GM12878 (cell line): ENCODE measurements at regions not wholly inside any gene's neighbourhood (a gene's known extent, or its start where the extent isn't known, plus 50 kb on each side); places are given as distances from the start of the nearest gene placed in this dataset.

Experiments
- ATAC-seq: fragments of 200-7000 bp; cut with Tn5 transposase; 3 replicates; pipeline ENCODE4 v1.9.1; 2020; ENCODE audit warnings: mild to moderate bottlenecking, moderate library complexity
- BruUV-seq: library from RNA; stranded (reverse); fragments of 400-500 nt; replicated peaks from 2 replicates; lab custom pipeline; 2021; lab: Mats Ljungman, UMichigan
- CTCF ChIA-PET: fragments of 300-600 bp; sonication (Branson Sonifier 250); formaldehyde crosslinking; extraction: SDS; loops from one replicate; lab custom pipeline; 2021; ENCODE audit warnings: inconsistent platforms; lab: Yijun Ruan, JAX
- POLR2A ChIA-PET: fragments of 350-600 bp; formaldehyde crosslinking; extraction: SDS; loops from one replicate; lab custom pipeline; 2021; ENCODE audit warnings: inconsistent platforms; lab: Charles Lee
- RAD21 ChIA-PET: fragments of 300-600 bp; sonication (Branson Sonifier 250); formaldehyde crosslinking; loops from one replicate; lab custom pipeline; 2023; ENCODE audit warnings: antibody characterized with exemption; ENCODE audit not compliant: unreplicated experiment; lab: Charles Lee
- SMC1A ChIA-PET: fragments of 300-600 bp; sonication (Branson Sonifier 250); formaldehyde crosslinking; loops from one replicate; lab custom pipeline; 2023; ENCODE audit not compliant: unreplicated experiment, uncharacterized antibody; lab: Charles Lee
- DNase-seq: peaks from one replicate; pipeline ENCODE4 v3.0.0-alpha.2; 2011; ENCODE audit warnings: low read depth, low spot score
- FAIRE-seq: peaks from 3 replicates; lab custom pipeline; 2011; peaks lifted over from hg19 to GRCh38; lab: Jason Lieb, UNC
- H2AFZ ChIP-seq: 2 replicates; pipeline ENCODE4 v1.6.0; 2011; ENCODE audit warnings: low read depth, low read length, control low read depth; ENCODE audit not compliant: control insufficient read depth
- H3K27ac ChIP-seq: 2 replicates; pipeline ENCODE4 v1.5.1; 2011; ENCODE audit warnings: control low read depth; ENCODE audit not compliant: control insufficient read depth, insufficient read depth
- H3K27me3 ChIP-seq, 2 experiments: replicated peaks in 1 of 2; 2 replicates each; pipeline versions ENCODE4 v1.6.0 to v1.6.1; 2011; ENCODE audit warnings: low read length in 1 of 2; ENCODE audit not compliant: control insufficient read depth in 2 of 2, insufficient read depth in 2 of 2
- H3K36me3 ChIP-seq, 2 experiments: 2 replicates each; pipeline ENCODE4 v1.5.1; 2011; ENCODE audit warnings: low read length in 1 of 2; ENCODE audit not compliant: control insufficient read depth in 2 of 2, insufficient read depth in 2 of 2
- H3K4me1 ChIP-seq: 2 replicates; pipeline ENCODE4 v1.6.1; 2011; ENCODE audit warnings: mild to moderate bottlenecking, low read length, moderate library complexity, mixed read lengths; ENCODE audit not compliant: control insufficient read depth, insufficient read depth
- H3K4me2 ChIP-seq: 2 replicates; pipeline ENCODE4 v1.6.0; 2011; ENCODE audit warnings: control low read depth; ENCODE audit not compliant: control insufficient read depth, insufficient read depth
- H3K4me3 ChIP-seq: fragments of 200-600 bp; sonication (generic); 2 replicates; pipeline ENCODE4 v1.5.1; 2016
- H3K79me2 ChIP-seq: 2 replicates; pipeline ENCODE4 v1.6.0; 2011; ENCODE audit warnings: low read length; ENCODE audit not compliant: control insufficient read depth, insufficient read depth
- H3K9ac ChIP-seq: 2 replicates; pipeline ENCODE4 v1.8.0; 2011; ENCODE audit warnings: low read length, control low read depth, mixed read lengths; ENCODE audit not compliant: control insufficient read depth, insufficient read depth
- H3K9me3 ChIP-seq: replicated peaks from 3 replicates; pipeline ENCODE4 v1.5.1; 2011; ENCODE audit warnings: mild to moderate bottlenecking, low read length; ENCODE audit not compliant: control insufficient read depth, insufficient read depth
- H4K20me1 ChIP-seq: 2 replicates; pipeline ENCODE4 v1.6.0; 2011; ENCODE audit not compliant: control insufficient read depth, insufficient read depth
- E2F4 ChIP-seq: IDR thresholded peaks from 2 replicates; pipeline ENCODE4 v1.6.1; 2012; ENCODE audit warnings: low read depth, low read length, improper control_type of control experiment
- EGR1 ChIP-seq, 2 experiments: IDR thresholded peaks; 1 replicate in 1 of 2; 2 replicates in 1 of 2; pipeline ENCODE4 v1.6.1; 2011 to 2012; ENCODE audit warnings: low read depth in 2 of 2, low read length in 2 of 2, borderline replicate concordance in 1 of 2, mild to moderate bottlenecking in 1 of 2, moderate library complexity in 1 of 2
- EZH2 ChIP-seq: IDR thresholded peaks from 2 replicates; pipeline ENCODE4 v1.6.1; 2012; ENCODE audit warnings: low read depth, mild to moderate bottlenecking, control low read depth, inconsistent platforms, low read length, borderline replicate concordance; ENCODE audit not compliant: control insufficient read depth
- FOXK2 ChIP-seq: fragments of 450-650 bp; IDR thresholded peaks from 2 replicates; pipeline ENCODE4 v1.6.1; 2017; ENCODE audit warnings: mild to moderate bottlenecking, moderate library complexity
- FOXM1 ChIP-seq: IDR thresholded peaks from 2 replicates; pipeline ENCODE4 v1.6.1; 2012; ENCODE audit warnings: low read depth, mild to moderate bottlenecking, inconsistent platforms, low read length, moderate library complexity
- GATAD2B ChIP-seq: fragments of 450-650 bp; conservative IDR thresholded peaks from 2 replicates; pipeline ENCODE4 v1.6.1; 2017; ENCODE audit warnings: low read depth, mild to moderate bottlenecking, moderate library complexity
- IKZF2 ChIP-seq, 2 experiments: fragments of 450-650 bp; IDR thresholded peaks; 2 replicates each; pipeline ENCODE4 v1.6.1; 2017; ENCODE audit warnings: mild to moderate bottlenecking in 2 of 2, moderate library complexity in 2 of 2
- KAT2A ChIP-seq: conservative IDR thresholded peaks from 2 replicates; pipeline ENCODE4 v1.6.1; 2011; ENCODE audit warnings: low read depth, low read length; ENCODE audit not compliant: control insufficient read depth
- NFYA ChIP-seq: IDR thresholded peaks from 2 replicates; pipeline ENCODE4 v1.6.1; 2011; ENCODE audit warnings: low read depth, mild to moderate bottlenecking, low read length, improper control_type of control experiment, borderline replicate concordance
- NR2C1 ChIP-seq: fragments of 450-650 bp; IDR thresholded peaks from 2 replicates; pipeline ENCODE4 v1.6.1; 2017; ENCODE audit warnings: antibody characterized with exemption, mild to moderate bottlenecking, moderate library complexity
- PAX5 ChIP-seq: IDR thresholded peaks from 2 replicates; pipeline ENCODE4 v1.6.1; 2011; ENCODE audit warnings: low read depth, low read length, borderline replicate concordance
- PAX8 ChIP-seq: fragments of 450-650 bp; IDR thresholded peaks from 2 replicates; pipeline ENCODE4 v1.6.1; 2017; ENCODE audit warnings: mild to moderate bottlenecking, moderate library complexity
- POLR2A ChIP-seq: IDR thresholded peaks from 2 replicates; pipeline ENCODE4 v1.6.1; 2011; ENCODE audit warnings: low read depth, mild to moderate bottlenecking, low read length
- POLR2AphosphoS2 ChIP-seq: IDR thresholded peaks from 2 replicates; pipeline ENCODE4 v1.6.1; 2011; ENCODE audit warnings: low read depth, mild to moderate bottlenecking, low read length, improper control_type of control experiment, moderate library complexity
- RFX5 ChIP-seq: IDR thresholded peaks from 2 replicates; pipeline ENCODE4 v1.6.1; 2011; ENCODE audit warnings: low read depth, low read length, improper control_type of control experiment
- TCF7 ChIP-seq: IDR thresholded peaks from 2 replicates; pipeline ENCODE4 v1.6.1; 2014; ENCODE audit warnings: antibody characterized with exemption, borderline replicate concordance
- WGBS: methylation state at CpG from one replicate; pipeline ENCODE4 v1.1.6; 2016; ENCODE audit warnings: low lambda C conversion rate; ENCODE audit not compliant: insufficient replicate concordance, insufficient coverage; ENCODE audit errors: missing lambda C conversion rate; 5-methylcytosine and 5-hydroxymethylcytosine counted together
- in situ Hi-C: fragments of 300-500 bp; cut with MboI; formaldehyde crosslinking; loops from 9 replicates; pipeline ENCODE4 v1.14.3; 2018; ENCODE audit warnings: mixed read lengths
- intact Hi-C: fragments of 100-400 bp; cut with micrococcal nuclease; formaldehyde crosslinking; loops from one replicate; pipeline ENCODE4 v1.14.2; 2022; ENCODE audit not compliant: unreplicated experiment
- TF ChIP-seq, protein P1 (sequence below): IDR thresholded peaks from 2 replicates; pipeline ENCODE4 v1.6.1; 2011; ENCODE audit warnings: mild to moderate bottlenecking, low read depth, low read length, moderate library complexity; ENCODE audit not compliant: insufficient replicate concordance
- TF ChIP-seq, protein P2 (sequence below): fragments of 450-650 bp; IDR thresholded peaks from 2 replicates; pipeline ENCODE4 v1.6.1; 2014; ENCODE audit warnings: mild to moderate bottlenecking

GRCh38 chr10:128759174-128759573, 633.0 kb upstream of the MKI67 start:
- Histone ChIP-seq H3K27me3 (no peaks in the 10 kb centered on the region), H2AFZ (no peak overlapping the region), H3K4me3 (no peak overlapping the region), H3K9me3 (no peaks in the 10 kb centered on the region), H3K79me2 (no peaks in the 10 kb centered on the region), H3K9ac (no peak overlapping the region), H3K4me2 (no peak overlapping the region), H3K4me1 (no peaks in the 10 kb centered on the region), H3K27ac (no peak overlapping the region), H4K20me1 (no peaks in the 10 kb centered on the region), H3K36me3 (no peaks in the 10 kb centered on the region)
- no TSS peak for BruUV-seq
- POLR2A ChIA-PET = no interaction called here
- RAD21 ChIA-PET = no interaction called here
- ATAC-seq (no peak), FAIRE-seq (no peak), DNase-seq (no peak)
- in situ Hi-C loops (no loop called here), intact Hi-C loops (no loop called here)
- SMC1A ChIA-PET = no interaction called here
- 59% methylated on average over 8 of the region's 8 CpGs for WGBS
- CTCF ChIA-PET = no interaction called here
- TF ChIP-seq, protein P1, sequence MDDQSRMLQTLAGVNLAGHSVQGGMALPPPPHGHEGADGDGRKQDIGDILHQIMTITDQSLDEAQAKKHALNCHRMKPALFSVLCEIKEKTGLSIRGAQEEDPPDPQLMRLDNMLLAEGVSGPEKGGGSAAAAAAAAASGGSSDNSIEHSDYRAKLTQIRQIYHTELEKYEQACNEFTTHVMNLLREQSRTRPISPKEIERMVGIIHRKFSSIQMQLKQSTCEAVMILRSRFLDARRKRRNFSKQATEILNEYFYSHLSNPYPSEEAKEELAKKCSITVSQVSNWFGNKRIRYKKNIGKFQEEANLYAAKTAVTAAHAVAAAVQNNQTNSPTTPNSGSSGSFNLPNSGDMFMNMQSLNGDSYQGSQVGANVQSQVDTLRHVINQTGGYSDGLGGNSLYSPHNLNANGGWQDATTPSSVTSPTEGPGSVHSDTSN = no peak
- TF ChIP-seq PAX5 (no peak), RFX5 (no peak), POLR2AphosphoS2 (no peak), NFYA (no peak), EZH2 (no peak), NR2C1 (no peak), FOXM1 (no peak), E2F4 (no peak), GATAD2B (no peak), FOXK2 (no peak), POLR2A (no peak), IKZF2 (IDR thresholded peaks at IDR 0.05) (no peak), PAX8 (no peak), TCF7 (no peak), EGR1 (IDR thresholded peaks at IDR 0.05; ENCODE audit: borderline replicate concordance in 1 of 2, low read depth in 2 of 2, low read length in 2 of 2) (no peak), KAT2A (no peak)
- TF ChIP-seq, protein P2, sequence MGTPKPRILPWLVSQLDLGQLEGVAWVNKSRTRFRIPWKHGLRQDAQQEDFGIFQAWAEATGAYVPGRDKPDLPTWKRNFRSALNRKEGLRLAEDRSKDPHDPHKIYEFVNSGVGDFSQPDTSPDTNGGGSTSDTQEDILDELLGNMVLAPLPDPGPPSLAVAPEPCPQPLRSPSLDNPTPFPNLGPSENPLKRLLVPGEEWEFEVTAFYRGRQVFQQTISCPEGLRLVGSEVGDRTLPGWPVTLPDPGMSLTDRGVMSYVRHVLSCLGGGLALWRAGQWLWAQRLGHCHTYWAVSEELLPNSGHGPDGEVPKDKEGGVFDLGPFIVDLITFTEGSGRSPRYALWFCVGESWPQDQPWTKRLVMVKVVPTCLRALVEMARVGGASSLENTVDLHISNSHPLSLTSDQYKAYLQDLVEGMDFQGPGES = no peak
